ENCODE measurements at regions not wholly inside any gene's neighbourhood (a gene's known extent, or its start where the extent isn't known, plus 50 kb on each side); places are given as distances from the start of the nearest gene placed in this dataset.

DNA sequence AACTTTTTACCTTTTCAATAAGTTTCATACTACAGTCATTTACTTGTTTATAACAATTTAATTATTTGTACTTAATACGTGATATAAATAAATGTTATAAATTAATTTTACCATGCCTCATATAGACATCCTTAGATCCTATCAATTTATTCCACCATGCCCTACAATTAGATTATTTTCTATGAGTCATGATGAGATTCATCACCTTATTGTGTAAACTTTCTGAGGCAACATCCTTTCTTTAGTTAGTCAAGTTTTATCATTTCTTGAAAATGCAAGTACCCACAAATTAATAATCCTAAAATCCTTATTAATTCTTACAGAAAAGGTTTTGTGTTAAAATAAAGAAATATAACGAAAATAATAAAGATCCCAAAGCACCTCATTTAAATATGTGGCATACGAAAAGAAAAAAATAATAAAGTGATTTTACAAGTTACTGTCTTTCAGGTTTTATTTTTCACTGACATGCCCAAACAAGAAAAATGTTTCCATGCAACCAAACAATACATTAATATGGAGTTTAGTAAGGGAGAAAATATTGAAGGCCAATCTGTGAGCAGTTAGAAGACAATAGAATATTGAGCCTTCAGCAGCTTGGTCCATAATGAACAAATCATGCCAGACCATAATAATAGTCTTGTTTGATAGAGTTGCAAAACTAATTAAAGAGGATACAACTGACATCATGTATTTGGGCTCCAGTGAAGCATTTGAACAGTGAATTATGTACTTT, 188.7 kb upstream of the MRPS30 start:
- no peaks in the 10 kb centered on the region for H3K79me2 ChIP-seq (ENCODE audit: insufficient read depth)
- WGBS (ENCODE audit: low lambda C conversion rate), result 34% methylated on average over 3 of the region's 3 CpGs
- H3K9ac ChIP-seq, result no peak overlapping the region
- ChIA-PET CTCF (no interaction called here), POLR2A (no interaction called here)
- H3K4me1 ChIP-seq (ENCODE audit: control insufficient read depth in 1 of 2, insufficient read depth in 2 of 2, low read depth in 1 of 2, low read length in 1 of 2), result no peaks in the 10 kb centered on the region
- H3K36me3 ChIP-seq (replicated peaks in 1 of 2; ENCODE audit: control insufficient read depth in 1 of 2, insufficient read depth in 2 of 2, low read length in 1 of 2), result no peaks in the 10 kb centered on the region
- H2AFZ ChIP-seq (ENCODE audit: low read depth), result no peak overlapping the region
- no peak for DNase-seq
- H3K4me3 ChIP-seq (ENCODE audit: low read depth in 2 of 2, low read length in 1 of 2), result no peak overlapping the region
- no peaks in the 10 kb centered on the region for H3K9me2 ChIP-seq
- no peak overlapping the region for H3K27ac ChIP-seq (ENCODE audit: low read depth in 2 of 2, low read length in 1 of 2)
- no peak for TF ChIP-seq POLR2AphosphoS5 (IDR thresholded peaks at IDR 0.05; ENCODE audit: low read depth, low read length)
- TF ChIP-seq YY1 (IDR thresholded peaks at IDR 0.05; ENCODE audit: low read depth), result no peak
- TF ChIP-seq FOXJ3 (CRISPR knock-in tag; IDR thresholded peaks at IDR 0.05), result no peak
- TF ChIP-seq EZH2phosphoT487 (IDR thresholded peaks at IDR 0.05; ENCODE audit: borderline replicate concordance, low read depth), result no peak
- TF ChIP-seq TAF1 (IDR thresholded peaks at IDR 0.05; ENCODE audit: borderline replicate concordance, low read depth, low read length), result no peak
- TF ChIP-seq FOSL2 (IDR thresholded peaks at IDR 0.05; ENCODE audit: borderline replicate concordance, low read depth), result no peak
- no peak for TF ChIP-seq RXRA (IDR thresholded peaks at IDR 0.05; ENCODE audit: borderline replicate concordance, low read depth)
- no peak for TF ChIP-seq MEF2A (IDR thresholded peaks at IDR 0.05; ENCODE audit: borderline replicate concordance, low read depth)
- no peaks in the 10 kb centered on the region for H3F3A ChIP-seq (replicated peaks; ENCODE audit: insufficient read depth)
- H3K4me2 ChIP-seq, result no peak overlapping the region
- H4K20me1 ChIP-seq (ENCODE audit: insufficient read depth), result no peaks in the 10 kb centered on the region
- H3K9me3 ChIP-seq, result no peaks in the 10 kb centered on the region
- H3K27me3 ChIP-seq (ENCODE audit: insufficient read depth), result no peaks in the 10 kb centered on the region

DNA sequence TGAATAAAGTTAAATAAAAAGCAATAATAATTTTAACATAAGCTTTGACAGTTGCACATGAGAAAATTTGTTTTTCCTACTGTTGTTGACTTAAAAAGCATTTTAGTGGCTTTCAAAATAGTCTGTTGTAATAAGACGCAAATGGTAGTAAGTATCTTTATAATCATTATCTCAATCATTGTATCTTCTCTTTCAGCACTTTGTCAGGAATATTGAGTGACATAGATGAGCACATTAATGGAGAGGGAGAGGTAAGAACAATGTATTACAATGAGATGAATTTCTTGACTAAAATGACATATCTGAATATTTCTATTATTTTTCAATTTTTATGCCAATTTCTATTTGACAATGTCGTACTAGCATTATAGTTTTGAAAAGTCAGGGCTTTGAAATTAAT, 193.9 kb upstream of the MRPS30 start:
- ChIA-PET POLR2A (no interaction called here), CTCF (no interaction called here)
- Histone ChIP-seq H3K4me3 (ENCODE audit: low read depth in 2 of 2, low read length in 1 of 2) (no peak overlapping the region), H3F3A (replicated peaks; ENCODE audit: insufficient read depth) (no peaks in the 10 kb centered on the region), H3K36me3 (replicated peaks in 1 of 2; ENCODE audit: control insufficient read depth in 1 of 2, insufficient read depth in 2 of 2, low read length in 1 of 2) (no peaks in the 10 kb centered on the region), H3K27me3 (ENCODE audit: insufficient read depth) (no peaks in the 10 kb centered on the region), H3K4me1 (ENCODE audit: control insufficient read depth in 1 of 2, insufficient read depth in 2 of 2, low read depth in 1 of 2, low read length in 1 of 2) (no peaks in the 10 kb centered on the region), H3K4me2 (no peak overlapping the region), H3K79me2 (ENCODE audit: insufficient read depth) (no peaks in the 10 kb centered on the region), H3K27ac (ENCODE audit: low read depth in 2 of 2, low read length in 1 of 2) (no peak overlapping the region), H3K9ac (no peak overlapping the region), H2AFZ (ENCODE audit: low read depth) (no peak overlapping the region), H3K9me3 (no peaks in the 10 kb centered on the region), H3K9me2 (no peaks in the 10 kb centered on the region), H4K20me1 (ENCODE audit: insufficient read depth) (no peaks in the 10 kb centered on the region)
- 8% methylated on average over 2 of the region's 2 CpGs for WGBS (ENCODE audit: low lambda C conversion rate)
- DNase-seq, result no peak
- TF ChIP-seq FOXJ3 (CRISPR knock-in tag; IDR thresholded peaks at IDR 0.05) (no peak), MEF2A (IDR thresholded peaks at IDR 0.05; ENCODE audit: borderline replicate concordance, low read depth) (no peak), TCF12 (IDR thresholded peaks at IDR 0.05) (no peak), EZH2phosphoT487 (IDR thresholded peaks at IDR 0.05; ENCODE audit: borderline replicate concordance, low read depth) (no peak), RCOR1 (IDR thresholded peaks at IDR 0.05; ENCODE audit: low read length) (no peak), FOSL2 (IDR thresholded peaks at IDR 0.05; ENCODE audit: borderline replicate concordance, low read depth) (no peak), GABPA (IDR thresholded peaks at IDR 0.05; ENCODE audit: low read depth) (no peak), SIN3A (IDR thresholded peaks at IDR 0.05; ENCODE audit: borderline replicate concordance, low read depth, low read length) (no peak), POLR2AphosphoS5 (IDR thresholded peaks at IDR 0.05; ENCODE audit: low read depth, low read length) (no peak), SMC3 (IDR thresholded peaks at IDR 0.05; ENCODE audit: low read depth, low read length) (no peak), CHD2 (IDR thresholded peaks at IDR 0.05; ENCODE audit: low read length, partially characterized antibody) (no peak), EP300 (IDR thresholded peaks at IDR 0.05; ENCODE audit: borderline replicate concordance in 1 of 2, low read depth in 1 of 2, low read length in 1 of 2) (no peak), GATA2 (CRISPR knock-in tag; IDR thresholded peaks at IDR 0.05) (no peak)
- TF ChIP-seq, protein P1, sequence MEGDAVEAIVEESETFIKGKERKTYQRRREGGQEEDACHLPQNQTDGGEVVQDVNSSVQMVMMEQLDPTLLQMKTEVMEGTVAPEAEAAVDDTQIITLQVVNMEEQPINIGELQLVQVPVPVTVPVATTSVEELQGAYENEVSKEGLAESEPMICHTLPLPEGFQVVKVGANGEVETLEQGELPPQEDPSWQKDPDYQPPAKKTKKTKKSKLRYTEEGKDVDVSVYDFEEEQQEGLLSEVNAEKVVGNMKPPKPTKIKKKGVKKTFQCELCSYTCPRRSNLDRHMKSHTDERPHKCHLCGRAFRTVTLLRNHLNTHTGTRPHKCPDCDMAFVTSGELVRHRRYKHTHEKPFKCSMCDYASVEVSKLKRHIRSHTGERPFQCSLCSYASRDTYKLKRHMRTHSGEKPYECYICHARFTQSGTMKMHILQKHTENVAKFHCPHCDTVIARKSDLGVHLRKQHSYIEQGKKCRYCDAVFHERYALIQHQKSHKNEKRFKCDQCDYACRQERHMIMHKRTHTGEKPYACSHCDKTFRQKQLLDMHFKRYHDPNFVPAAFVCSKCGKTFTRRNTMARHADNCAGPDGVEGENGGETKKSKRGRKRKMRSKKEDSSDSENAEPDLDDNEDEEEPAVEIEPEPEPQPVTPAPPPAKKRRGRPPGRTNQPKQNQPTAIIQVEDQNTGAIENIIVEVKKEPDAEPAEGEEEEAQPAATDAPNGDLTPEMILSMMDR (IDR thresholded peaks at IDR 0.05), result no peak
- TF ChIP-seq, protein P2, sequence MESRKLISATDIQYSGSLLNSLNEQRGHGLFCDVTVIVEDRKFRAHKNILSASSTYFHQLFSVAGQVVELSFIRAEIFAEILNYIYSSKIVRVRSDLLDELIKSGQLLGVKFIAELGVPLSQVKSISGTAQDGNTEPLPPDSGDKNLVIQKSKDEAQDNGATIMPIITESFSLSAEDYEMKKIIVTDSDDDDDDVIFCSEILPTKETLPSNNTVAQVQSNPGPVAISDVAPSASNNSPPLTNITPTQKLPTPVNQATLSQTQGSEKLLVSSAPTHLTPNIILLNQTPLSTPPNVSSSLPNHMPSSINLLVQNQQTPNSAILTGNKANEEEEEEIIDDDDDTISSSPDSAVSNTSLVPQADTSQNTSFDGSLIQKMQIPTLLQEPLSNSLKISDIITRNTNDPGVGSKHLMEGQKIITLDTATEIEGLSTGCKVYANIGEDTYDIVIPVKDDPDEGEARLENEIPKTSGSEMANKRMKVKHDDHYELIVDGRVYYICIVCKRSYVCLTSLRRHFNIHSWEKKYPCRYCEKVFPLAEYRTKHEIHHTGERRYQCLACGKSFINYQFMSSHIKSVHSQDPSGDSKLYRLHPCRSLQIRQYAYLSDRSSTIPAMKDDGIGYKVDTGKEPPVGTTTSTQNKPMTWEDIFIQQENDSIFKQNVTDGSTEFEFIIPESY (IDR thresholded peaks at IDR 0.05; ENCODE audit: borderline replicate concordance, low read depth), result no peak
- TF ChIP-seq, protein P3, sequence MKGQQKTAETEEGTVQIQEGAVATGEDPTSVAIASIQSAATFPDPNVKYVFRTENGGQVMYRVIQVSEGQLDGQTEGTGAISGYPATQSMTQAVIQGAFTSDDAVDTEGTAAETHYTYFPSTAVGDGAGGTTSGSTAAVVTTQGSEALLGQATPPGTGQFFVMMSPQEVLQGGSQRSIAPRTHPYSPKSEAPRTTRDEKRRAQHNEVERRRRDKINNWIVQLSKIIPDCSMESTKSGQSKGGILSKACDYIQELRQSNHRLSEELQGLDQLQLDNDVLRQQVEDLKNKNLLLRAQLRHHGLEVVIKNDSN (IDR thresholded peaks at IDR 0.05; ENCODE audit: borderline replicate concordance, low read depth), result no peak
